GM19240 (cell line): ENCODE measurements at regions not wholly inside any gene's neighbourhood (a gene's known extent, or its start where the extent isn't known, plus 50 kb on each side); places are given as distances from the start of the nearest gene placed in this dataset.

ENCODE experiments used
- DNase-seq: peaks from one replicate; pipeline ENCODE4 v3.0.0; 2011; ENCODE audit warnings: low spot score; ENCODE audit not compliant: insufficient read length

GRCh38 chr10:128419466-128420019 is 293.3 kb upstream of the MKI67 start:
- DNase-seq: no peak

DNA sequence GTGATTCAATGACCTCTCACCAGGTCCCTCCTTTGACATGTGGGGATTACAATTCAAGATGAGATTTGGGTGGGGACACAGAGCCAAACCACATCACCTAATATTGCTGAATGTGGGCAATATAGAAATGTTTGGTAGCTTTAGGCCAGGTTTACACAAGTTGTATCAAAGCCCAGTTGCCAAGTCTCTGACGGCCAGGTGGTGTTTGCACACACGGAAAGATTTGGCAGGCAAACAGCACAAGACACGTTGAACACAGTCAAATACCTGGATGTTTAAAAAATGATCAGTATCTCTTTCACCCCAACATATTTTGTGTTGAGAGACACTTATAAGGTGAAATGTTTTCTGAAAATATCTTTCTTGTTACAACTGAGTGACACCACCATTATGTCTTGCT is 294.4 kb upstream of the MKI67 start:
- no peak for DNase-seq

GRCh38 chr10:128421371-128422160 is 295.3 kb upstream of the MKI67 start:
- no peak for DNase-seq

DNA sequence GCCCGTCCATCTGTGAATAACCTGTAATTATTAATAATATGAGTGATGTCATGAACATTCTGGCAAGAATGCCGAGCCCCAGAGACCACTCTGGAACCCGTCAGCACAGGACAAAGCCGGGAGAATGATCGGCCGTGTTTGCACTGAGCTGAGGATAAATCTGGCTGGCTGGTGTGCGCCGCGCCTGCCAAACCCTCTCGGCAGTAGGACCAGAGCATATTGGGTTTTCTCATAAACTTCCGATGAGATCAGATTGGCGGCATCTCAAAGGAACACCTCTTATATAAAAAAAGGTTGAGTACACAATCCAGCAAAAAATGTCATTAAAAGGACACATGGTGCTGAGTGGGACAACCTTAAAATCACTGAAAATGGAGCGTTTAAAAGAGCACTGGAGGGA is 296.0 kb upstream of the MKI67 start:
- no peak for DNase-seq

GRCh38 chr10:128422999-128423398 is 296.8 kb upstream of the MKI67 start:
- no peak for DNase-seq

- DNase-seq: no peak
Observed at GRCh38 chr10:128429321-128429720, 303.1 kb upstream of the MKI67 start.

- DNase-seq: no peak
Observed at GRCh38 chr10:128429835-128430513, 303.8 kb upstream of the MKI67 start.

- DNase-seq: no peak
Observed at GRCh38 chr10:128431083-128431482, 304.9 kb upstream of the MKI67 start.

DNA sequence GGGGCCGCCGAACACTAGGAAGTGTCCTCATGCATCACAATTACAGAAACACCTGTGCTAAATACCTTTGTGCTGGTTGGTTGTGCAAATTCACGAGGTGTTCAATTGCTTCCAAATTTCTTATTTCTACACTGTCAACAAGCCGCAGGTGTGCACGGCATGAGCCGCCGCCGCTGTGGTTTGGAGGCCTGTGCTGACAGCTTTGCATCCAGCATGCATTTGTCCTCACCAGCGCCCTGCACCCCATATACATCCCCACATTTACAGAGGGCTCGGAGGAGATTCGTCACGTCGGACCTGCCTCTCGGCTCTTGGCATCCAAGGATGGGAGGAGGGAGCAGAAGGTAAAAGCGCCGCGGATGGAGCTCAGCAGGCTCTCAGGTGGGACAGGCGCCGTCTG is 305.3 kb upstream of the MKI67 start:
- DNase-seq: no peak

GRCh38 chr10:128432011-128432410 is 305.8 kb upstream of the MKI67 start:
- no peak for DNase-seq

- DNase-seq: no peak
Observed at GRCh38 chr10:128432423-128432822, 306.2 kb upstream of the MKI67 start.

GRCh38 chr10:128435811-128436210 is 309.6 kb upstream of the MKI67 start:
- no peak for DNase-seq

DNA sequence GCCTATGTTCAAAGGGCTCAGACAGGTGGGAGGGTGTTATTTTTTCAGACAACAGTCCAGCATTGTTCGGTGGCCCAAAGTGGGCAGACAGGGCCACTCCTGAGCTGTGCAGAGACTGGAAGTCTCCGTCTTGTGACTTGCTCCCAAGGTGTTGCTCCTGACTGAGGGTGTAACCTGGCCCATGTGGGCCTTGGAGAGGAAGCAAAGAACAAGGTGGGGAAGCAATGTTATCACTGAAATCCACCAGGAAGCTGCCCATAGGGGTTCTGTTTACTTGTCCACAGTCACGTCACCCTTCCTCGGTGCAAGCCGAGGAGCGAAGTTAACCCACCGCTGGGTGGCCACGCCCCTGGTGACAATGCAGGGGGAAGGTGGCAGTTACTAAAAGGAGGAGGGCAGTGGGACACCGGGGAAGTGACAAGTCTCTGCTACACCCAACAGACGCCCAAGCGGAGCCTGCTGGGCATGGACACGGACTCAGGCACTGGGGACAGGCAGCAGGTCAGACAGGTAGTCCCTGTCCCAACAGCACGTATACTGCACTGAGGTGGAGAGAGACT is 311.6 kb upstream of the MKI67 start:
- DNase-seq: no peak

GRCh38 chr10:128438417-128439063 is 312.3 kb upstream of the MKI67 start:
- no peak for DNase-seq

GRCh38 chr10:128440513-128441160 is 314.4 kb upstream of the MKI67 start:
- no peak for DNase-seq

- no peak for DNase-seq
Observed at GRCh38 chr10:128443925-128444518, 317.8 kb upstream of the MKI67 start.

DNA sequence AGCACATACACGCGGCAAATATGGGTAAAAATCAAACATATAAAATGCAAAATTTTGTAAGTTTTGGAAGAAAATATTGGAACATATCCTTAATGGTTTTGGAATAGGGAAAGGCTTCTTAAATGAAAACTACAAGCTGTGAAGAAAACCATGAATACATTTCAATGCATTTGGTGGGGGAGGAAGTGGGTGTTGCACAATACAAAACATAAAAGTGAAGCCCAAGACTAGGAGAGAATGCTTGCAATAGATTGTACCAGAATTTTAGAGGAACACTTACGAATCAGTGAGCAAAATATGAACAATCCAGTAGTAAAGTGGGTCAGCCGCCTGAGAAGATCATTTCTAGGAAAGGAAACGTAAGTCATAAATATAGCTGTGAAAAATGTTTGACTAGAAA is 322.6 kb upstream of the MKI67 start:
- no peak for DNase-seq

- no peak for DNase-seq
Observed at GRCh38 chr10:128451879-128452278, 325.7 kb upstream of the MKI67 start.

DNA sequence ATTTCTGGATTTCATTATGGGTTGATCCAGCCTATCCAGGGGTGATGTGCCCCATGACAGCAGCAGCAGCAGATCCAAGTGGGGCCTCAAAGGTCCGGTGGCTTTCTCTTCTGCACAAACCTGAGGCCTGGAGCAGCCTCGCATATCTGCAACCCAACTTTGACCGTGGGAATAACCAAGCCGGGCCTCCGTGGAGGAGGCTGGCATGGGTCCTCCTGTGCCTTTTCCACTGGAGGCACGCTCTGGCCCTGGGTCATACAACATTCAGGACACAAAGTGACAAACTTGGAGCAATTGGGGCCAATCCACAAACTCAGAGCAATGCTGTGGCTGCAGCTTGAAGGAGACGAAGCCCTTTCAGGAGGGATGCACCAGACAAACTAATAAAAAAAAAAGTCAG is 330.0 kb upstream of the MKI67 start:
- no peak for DNase-seq

GRCh38 chr10:128457136-128457535 is 330.9 kb upstream of the MKI67 start:
- DNase-seq: no peak

- no peak for DNase-seq
Observed at GRCh38 chr10:128461991-128462390, 335.8 kb upstream of the MKI67 start.
